GM18951 (cell line): ENCODE measurements at regions not wholly inside any gene's neighbourhood (a gene's known extent, or its start where the extent isn't known, plus 50 kb on each side); places are given as distances from the start of the nearest gene placed in this dataset.

Source experiments
- POLR2A ChIP-seq: IDR thresholded peaks from 4 replicates; pipeline ENCODE4 v1.6.1; 2011; ENCODE audit warnings: mild to moderate bottlenecking; ENCODE audit not compliant: insufficient read length, insufficient read depth; ENCODE audit errors: extremely low read depth
- in situ Hi-C: fragments of 300-500 bp; cut with MboI; formaldehyde crosslinking; loops from one replicate; pipeline ENCODE4 v1.12.0; 2022; ENCODE audit warnings: low sequenced_read_pairs, mixed read lengths, inconsistent platforms; ENCODE audit not compliant: unreplicated experiment

DNA sequence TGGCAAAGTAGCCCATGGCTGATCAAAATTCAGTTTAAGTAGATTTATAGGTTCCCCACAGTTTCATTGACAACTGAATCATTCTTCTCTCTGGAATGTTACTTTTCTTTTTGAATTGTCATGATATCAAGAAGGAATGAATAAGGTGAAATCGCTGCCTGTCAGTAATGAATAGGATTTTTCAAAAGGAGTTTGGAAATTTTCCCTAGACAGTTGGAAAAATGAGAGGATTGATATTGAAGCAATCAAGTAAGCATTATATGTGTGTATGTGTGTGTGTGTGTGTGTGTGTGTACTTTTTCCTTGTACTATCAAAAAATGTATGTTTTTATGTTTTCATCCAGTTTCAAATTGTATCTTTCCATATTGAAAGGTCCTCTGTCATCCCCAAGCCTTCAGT lies 479.5 kb downstream of the MRPL39 start:
- no peak for TF ChIP-seq POLR2A
- in situ Hi-C loops, result no loop called here

DNA sequence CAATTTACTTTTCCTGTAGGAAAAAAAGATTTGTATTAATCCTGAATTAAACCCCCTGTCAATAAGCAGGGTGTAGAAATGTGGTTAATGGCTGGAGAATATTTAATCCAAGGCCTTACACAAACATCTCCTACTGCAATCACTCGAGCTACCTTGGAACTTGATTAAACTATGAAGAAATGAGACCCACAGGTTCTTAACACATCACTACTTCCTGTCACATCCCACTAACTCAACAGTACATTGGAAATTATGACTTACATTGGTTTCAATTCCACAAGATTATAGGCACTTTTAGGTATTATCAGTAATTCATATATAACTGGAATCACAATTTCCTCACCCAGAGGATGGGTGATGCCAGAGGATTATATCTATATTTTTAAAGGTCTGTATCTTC lies 480.3 kb downstream of the MRPL39 start:
- in situ Hi-C loops, result no loop called here
- no peak for TF ChIP-seq POLR2A

DNA sequence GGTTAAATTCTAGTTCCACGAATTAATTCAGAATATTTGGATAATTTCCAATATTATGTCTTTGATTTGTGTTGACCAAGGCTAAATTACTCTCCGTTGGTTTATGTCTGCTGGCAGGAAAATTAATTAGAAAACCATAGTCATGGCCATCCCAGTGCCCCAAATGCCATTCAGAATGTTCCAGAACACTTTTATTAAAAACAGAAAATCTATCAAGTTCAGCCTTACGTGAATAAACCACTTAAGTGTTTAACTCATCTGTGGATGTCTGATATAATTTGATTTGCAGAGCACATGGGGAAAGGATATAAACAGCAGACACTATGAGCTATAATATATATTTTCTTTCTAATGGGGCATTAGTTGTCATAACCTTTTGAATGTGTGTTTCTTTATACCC lies 480.7 kb downstream of the MRPL39 start:
- TF ChIP-seq POLR2A, result no peak

DNA sequence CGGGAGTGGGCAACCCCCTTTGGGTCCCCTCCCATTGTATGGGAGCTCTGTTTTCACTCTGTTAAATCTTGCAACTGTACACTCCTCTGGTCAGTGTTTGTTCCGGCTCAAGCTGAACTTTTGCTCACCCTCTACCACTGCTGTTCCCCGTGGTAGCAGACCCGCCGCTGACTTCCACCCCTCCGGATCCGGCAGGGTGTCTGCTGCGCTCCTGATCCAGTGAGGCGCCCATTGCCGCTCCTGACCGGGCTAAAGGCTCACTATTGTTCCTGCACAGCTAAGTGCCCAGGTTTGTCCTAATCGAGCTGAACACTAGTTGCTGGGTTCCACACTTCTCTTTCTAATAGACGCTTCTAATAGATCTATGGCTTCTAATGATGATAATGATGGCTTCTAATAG lies 488.6 kb downstream of the MRPL39 start:
- in situ Hi-C loops, result no loop called here
- no peak for TF ChIP-seq POLR2A

More for the DNA sequence above, 480.7 kb downstream of the MRPL39 start:
- in situ Hi-C loops, result no loop called here

DNA sequence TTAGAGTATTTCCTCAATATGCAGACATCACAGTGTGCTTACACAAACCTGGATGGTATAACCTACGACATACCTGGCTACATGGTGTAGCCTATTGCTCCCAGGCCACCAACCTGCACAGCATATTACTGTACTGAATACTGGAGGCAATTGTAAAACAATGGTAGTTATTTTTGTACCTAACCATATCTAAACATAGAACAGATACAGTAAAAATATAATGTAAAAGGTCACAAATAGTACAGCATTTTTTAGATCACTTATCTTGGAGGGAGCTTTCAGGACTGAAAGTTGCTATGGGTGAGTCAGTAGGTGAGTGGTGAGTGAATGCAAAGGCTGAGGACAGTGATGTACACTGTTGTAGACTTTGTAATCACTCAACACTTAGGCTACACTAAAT lies 492.3 kb downstream of the MRPL39 start:
- in situ Hi-C loops, result no loop called here
- TF ChIP-seq POLR2A, result no peak

DNA sequence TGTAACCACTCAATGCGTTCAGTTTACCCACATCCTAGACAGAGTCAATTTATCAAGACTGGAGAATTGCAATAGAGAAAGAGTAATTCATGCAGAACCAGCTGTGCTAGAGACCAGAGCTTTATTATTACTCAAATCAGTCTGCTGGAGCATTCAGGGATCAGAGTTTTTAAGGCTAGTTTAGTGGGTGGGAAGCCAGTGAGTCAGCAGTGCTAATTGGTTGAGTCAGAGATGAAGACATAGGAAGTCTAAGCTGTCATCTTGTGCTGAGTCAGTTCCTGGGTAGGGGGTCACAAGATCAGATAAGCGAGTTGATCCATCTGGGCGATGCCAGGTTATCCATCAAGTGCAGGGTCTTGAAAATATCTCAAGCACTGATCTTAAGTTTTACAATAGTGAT lies 499.6 kb downstream of the MRPL39 start:
- TF ChIP-seq POLR2A, result no peak
- in situ Hi-C loops, result no loop called here

DNA sequence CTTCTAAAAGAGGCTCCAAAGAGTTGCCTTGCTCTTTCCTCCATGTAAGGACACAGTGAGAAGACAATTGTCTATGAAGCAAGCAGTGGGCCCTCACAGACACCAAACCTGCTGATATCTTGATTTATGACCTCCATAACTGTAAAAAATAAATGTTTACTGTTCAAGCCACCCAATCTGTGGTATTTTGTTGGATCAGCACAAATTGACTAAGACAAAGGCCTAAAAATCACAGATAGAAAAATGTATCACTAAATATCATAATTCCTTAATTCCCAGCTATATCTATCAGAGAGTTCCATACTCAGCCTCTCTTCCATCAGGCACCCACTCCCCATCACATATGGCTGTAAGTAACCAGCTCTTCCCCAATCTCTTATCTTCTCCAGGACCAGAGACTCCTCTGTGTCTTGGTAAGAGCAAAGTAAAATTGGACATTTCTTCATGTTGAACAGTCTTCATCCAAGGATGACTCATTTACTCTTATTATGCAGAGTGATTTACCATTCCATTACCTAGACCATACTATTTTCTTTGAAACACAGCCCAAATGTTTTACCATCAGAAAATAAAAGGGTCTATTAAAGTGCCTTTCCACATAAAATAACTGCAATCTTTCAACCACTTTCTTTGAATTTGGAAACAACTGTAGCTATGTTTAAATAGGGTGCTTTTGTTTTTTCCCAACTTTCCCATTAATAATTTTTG lies 503.6 kb downstream of the MRPL39 start:
- in situ Hi-C loops, result no loop called here
- TF ChIP-seq POLR2A, result no peak

DNA sequence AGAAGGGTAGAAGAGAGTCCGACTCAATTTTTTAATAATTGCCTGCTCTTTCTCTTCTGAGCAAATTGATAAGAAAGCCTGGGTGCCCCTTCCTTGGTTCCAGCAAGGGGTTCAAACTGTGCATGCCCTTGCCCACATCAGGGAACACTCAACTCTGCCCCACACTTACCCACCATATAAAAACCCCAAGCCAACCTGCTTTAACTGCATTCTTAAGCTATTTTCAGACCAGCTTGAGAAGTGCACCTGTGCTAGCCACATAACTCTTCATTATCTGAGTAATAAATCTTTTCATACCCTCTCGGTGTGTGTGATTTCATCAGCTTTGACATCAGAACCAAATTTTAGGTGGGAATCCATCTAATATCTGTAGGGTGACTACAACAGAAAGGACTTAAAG lies 509.6 kb downstream of the MRPL39 start:
- no peak for TF ChIP-seq POLR2A
- in situ Hi-C loops, result no loop called here

DNA sequence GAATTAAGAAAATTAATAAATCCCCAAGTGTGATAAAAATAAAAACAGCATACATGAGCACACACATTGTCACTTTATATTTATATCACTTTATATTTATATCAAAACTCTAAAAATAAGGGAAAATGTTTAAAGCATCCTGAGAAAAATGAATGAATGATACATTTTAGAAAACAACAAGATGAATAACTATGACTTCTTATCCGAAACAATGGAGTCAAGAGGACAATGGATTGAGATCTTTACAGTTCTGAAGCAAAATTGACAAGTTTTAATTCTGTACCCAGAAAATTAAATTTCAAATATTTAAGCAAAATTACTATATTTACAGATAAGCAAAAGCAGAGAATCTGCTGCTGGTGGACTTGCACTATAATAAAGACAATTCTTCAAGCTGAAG lies 512.6 kb downstream of the MRPL39 start:
- in situ Hi-C loops, result no loop called here
- no peak for TF ChIP-seq POLR2A

DNA sequence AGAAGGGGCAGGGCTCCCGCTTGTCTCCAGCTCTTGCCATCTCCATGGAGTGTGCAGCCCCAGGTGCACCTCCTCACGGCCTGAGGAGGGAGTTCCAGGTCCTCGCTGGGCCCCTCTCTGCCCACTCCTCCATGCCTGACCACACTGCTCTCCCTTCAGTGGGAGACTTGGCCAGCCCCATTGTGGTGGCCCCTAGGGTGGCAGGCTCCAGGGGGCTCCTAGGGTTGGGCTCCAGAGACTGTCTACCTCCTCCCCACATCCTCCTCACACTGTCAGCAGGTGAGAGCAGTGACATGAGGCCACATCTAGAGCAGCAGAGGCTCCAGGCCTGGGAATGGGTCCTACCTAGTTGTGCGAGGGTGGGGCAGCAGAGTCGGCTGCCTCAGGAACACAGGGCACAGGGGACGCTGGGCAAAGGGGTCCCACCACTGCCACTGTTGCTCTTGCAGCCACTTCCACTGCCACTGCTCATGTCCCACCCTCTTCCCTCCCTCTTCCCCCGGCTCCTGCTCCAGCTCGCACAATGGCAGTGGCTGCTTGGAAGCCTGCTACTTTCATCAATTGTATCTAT lies 514.8 kb downstream of the MRPL39 start:
- in situ Hi-C loops, result no loop called here
- no peak for TF ChIP-seq POLR2A

DNA sequence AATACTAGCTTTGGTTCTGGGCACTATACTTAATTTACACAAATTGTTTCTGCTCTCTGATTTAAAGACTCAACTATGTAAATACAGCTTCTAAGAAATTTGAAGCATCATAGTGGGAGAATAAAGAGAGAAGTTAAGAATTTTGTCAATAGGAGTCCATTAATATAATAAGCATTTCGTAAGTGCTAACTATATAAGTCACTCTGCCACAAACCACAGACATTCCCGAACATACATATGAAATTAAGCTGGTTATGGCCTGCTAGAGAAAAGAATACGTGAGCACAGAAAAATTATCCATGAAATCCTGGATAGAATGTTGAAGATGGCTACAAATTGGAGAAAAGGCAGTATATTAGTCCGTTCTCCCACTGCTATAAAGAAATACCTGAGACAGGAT lies 526.2 kb downstream of the MRPL39 start:
- no peak for TF ChIP-seq POLR2A
- in situ Hi-C loops, result no loop called here

DNA sequence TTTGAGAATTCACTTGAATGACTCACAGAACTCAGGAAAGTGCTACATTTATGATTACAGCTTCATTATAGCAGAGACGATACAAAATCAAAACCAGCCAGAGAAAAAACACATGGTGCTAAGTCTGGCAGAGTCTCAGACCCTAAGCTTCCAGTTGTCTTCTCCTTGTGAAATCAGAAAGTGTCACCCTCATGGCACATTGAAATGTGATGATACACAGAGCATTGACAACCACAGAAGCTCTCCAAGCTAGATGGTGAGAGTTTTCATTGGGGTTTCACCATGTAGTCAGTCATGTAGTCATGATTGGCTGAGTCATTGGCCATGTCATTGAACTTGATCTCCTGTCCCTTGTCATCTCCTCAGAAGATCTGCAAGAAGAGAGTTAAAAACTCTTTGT lies 526.6 kb downstream of the MRPL39 start:
- no peak for TF ChIP-seq POLR2A

DNA sequence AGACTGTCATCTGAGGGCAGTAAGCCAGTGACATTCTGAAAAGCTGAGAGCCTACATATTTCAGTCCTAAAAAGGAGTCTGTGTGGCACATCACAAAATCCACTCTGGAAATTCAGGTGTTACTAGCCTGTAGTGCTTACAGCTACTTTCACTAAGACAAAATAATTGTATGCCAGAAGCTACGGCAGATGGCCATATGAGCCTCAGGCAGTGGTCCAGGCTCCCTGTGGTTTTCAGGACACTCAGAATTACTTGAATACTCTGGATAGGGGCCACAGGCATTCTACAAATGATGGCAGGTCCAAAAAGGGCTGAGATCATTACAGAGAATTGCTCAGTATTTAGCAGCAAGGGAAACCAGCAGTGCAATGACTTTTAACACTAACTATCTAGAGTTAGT lies 527.1 kb downstream of the MRPL39 start:
- no peak for TF ChIP-seq POLR2A
- in situ Hi-C loops, result no loop called here

More for the DNA sequence above, 526.6 kb downstream of the MRPL39 start:
- in situ Hi-C loops, result no loop called here

DNA sequence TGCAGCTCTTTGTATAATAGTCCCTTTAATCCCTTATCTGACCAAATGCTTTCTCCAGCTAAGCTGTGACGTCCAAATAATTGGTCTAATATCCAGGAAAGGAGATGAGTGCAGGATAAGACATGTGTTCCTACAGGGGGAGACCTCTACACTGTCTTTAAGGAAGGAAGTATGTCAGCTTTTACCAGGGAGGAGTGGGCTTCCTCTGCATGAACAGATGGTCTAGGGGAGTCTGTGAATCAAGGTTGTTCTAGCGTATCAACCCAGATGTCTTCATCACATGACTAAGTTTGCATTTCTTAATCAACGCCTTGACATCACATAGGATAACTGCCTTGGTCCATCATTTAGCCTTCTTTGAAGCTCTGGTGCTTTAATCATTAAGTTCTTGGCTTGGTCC lies 528.2 kb downstream of the MRPL39 start:
- no peak for TF ChIP-seq POLR2A
- in situ Hi-C loops, result no loop called here
